ENCODE measurements at regions not wholly inside any gene's neighbourhood (a gene's known extent, or its start where the extent isn't known, plus 50 kb on each side); places are given as distances from the start of the nearest gene placed in this dataset.

- Histone ChIP-seq H3K4me1 (ENCODE audit: insufficient read depth) (no peaks in the 10 kb centered on the region), H3K27me3 (no peaks in the 10 kb centered on the region), H3K36me3 (no peaks in the 10 kb centered on the region), H3K9me3 (no peaks in the 10 kb centered on the region), H3K27ac (no peak overlapping the region), H3K4me3 (no peak overlapping the region)
- TF ChIP-seq CTCF (IDR thresholded peaks at IDR 0.05) (no peak), POLR2A (IDR thresholded peaks at IDR 0.05) (no peak), EP300 (IDR thresholded peaks at IDR 0.05) (no peak)
- WGBS, 3 donors, result 73 to 75% (median 74%) methylated on average over 7 of the region's 7 CpGs
- DNase-seq, result no peak
- intact Hi-C loops (cut with DNase I), result no loop called here
Measured at GRCh38 chr2:2717406-2717805, 386.3 kb upstream of the MYT1L start.

GRCh38 chr2:2716771-2717170 is 385.7 kb upstream of the MYT1L start:
- 72 to 78% (median 77%) methylated on average over 11 of the region's 11 CpGs for WGBS, 3 donors
- Histone ChIP-seq H3K4me1 (ENCODE audit: insufficient read depth) (no peaks in the 10 kb centered on the region), H3K36me3 (no peaks in the 10 kb centered on the region), H3K9me3 (no peaks in the 10 kb centered on the region), H3K27ac (no peak overlapping the region), H3K27me3 (no peaks in the 10 kb centered on the region), H3K4me3 (no peak overlapping the region)
- intact Hi-C loops (cut with DNase I), result no loop called here
- no peak for DNase-seq
- TF ChIP-seq EP300 (IDR thresholded peaks at IDR 0.05), result no peak
- TF ChIP-seq POLR2A (IDR thresholded peaks at IDR 0.05), result no peak
- no peak for TF ChIP-seq CTCF (IDR thresholded peaks at IDR 0.05)

GRCh38 chr2:2715036-2715818 is 384.2 kb upstream of the MYT1L start:
- DNase-seq, result no peak
- no peaks in the 10 kb centered on the region for H3K9me3 ChIP-seq
- no peaks in the 10 kb centered on the region for H3K27me3 ChIP-seq
- intact Hi-C loops (cut with DNase I), result no loop called here
- no peaks in the 10 kb centered on the region for H3K36me3 ChIP-seq
- H3K4me1 ChIP-seq (ENCODE audit: insufficient read depth), result no peaks in the 10 kb centered on the region
- TF ChIP-seq POLR2A (IDR thresholded peaks at IDR 0.05) (no peak), CTCF (IDR thresholded peaks at IDR 0.05) (no peak), EP300 (IDR thresholded peaks at IDR 0.05) (no peak)
- 75 to 85% (median 82%) methylated on average over 18 of the region's 18 CpGs for WGBS, 3 donors
- no peak overlapping the region for H3K4me3 ChIP-seq
- H3K27ac ChIP-seq, result no peak overlapping the region

- intact Hi-C loops (cut with DNase I), result no loop called here
- no peak for DNase-seq
- no peaks in the 10 kb centered on the region for H3K9me3 ChIP-seq
- no peak overlapping the region for H3K4me3 ChIP-seq
- no peaks in the 10 kb centered on the region for H3K36me3 ChIP-seq
- H3K27me3 ChIP-seq, result no peaks in the 10 kb centered on the region
- H3K27ac ChIP-seq, result no peak overlapping the region
- H3K4me1 ChIP-seq (ENCODE audit: insufficient read depth), result no peaks in the 10 kb centered on the region
- WGBS, 3 donors, result 88 to 93% (median 92%) methylated on average over 7 of the region's 7 CpGs
- no peak for TF ChIP-seq CTCF (IDR thresholded peaks at IDR 0.05)
- no peak for TF ChIP-seq EP300 (IDR thresholded peaks at IDR 0.05)
- TF ChIP-seq POLR2A (IDR thresholded peaks at IDR 0.05), result no peak
Measured at GRCh38 chr2:2714408-2714807, 383.3 kb upstream of the MYT1L start.
